Left colon (tissue), 2 donors: ENCODE measurements at regions not wholly inside any gene's neighbourhood (a gene's known extent, or its start where the extent isn't known, plus 50 kb on each side); places are given as distances from the start of the nearest gene placed in this dataset.

Source experiments
- ATAC-seq: fragments of 200-7000 bp; cut with Tn5 transposase; one replicate; pipeline ENCODE4 v1.9.1; 2020; ENCODE audit warnings: mild to moderate bottlenecking, moderate library complexity
- DNase-seq, 2 donors: peaks; one replicate each; pipeline ENCODE4 v3.0.0-alpha.2; 2020
- intact Hi-C, 2 donors: fragments of 100-400 bp; cut with DNase I in 1 of 2; cut with micrococcal nuclease in 1 of 2; formaldehyde crosslinking; loops; one replicate each; pipeline versions ENCODE4 v1.11.2 to v1.14.0; 2022; cut with DNase I, micrococcal nuclease
- donor health status: DM: no; HTN: no; CAD: no.
- donor health status: DM: yes; HTN: yes; CAD: no.

DNA sequence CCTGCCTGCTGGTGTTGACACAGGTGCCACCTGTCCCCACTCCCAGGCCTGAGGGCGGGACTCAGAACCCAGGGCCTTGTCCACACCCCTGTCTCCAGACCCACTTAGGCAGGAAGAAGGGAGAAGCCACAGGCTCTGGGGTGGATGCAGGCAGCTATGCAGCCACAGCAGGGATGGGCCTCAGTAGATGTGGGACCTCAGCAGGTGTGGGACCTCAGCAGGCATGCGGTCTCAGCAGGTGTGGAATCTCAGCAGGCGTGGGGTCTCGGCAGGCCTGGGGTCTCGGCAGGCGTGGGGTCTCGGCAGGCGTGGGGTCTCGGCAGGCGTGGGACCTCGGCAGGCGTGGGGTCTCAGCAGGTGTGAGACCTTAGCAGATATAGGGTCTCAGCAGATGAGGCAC is 118.0 kb upstream of the PITRM1 start:
- intact Hi-C loops: no loop called here
- ATAC-seq: no peak

GRCh38 chr10:3287572-3288445 is 115.2 kb upstream of the PITRM1 start:
- peak; percentile 100 for ATAC-seq
- intact Hi-C loops: no loop called here
- peak; percentile 94 to 95 for DNase-seq

More for the DNA sequence above, 118.0 kb upstream of the PITRM1 start:
- DNase-seq: no peak

GRCh38 chr10:3282674-3283017 is 110.1 kb upstream of the PITRM1 start:
- intact Hi-C loops: no loop called here
- no peak for DNase-seq
- ATAC-seq: no peak

- intact Hi-C loops: no loop called here
- DNase-seq (no peak), ATAC-seq (no peak)
Measured at GRCh38 chr10:3281941-3282673, 109.5 kb upstream of the PITRM1 start.

DNA sequence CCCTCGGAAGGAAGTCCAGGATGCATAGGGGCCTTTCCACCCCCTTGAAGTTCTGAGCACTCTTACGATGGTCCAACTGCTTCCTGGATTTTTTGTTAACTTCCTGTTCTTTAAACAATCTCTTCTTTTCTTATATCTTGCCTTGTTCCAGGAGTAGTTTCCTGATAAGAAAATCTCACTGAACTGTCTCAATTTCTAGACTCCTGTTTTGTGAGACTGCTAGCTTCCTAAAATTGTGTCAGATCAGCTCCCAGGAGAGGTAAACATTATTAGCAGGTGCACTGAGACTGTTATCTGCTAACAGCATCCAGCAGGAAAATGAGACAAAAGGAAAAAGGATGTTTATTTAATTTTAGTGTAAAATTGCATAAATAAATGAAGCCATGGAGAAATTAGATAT is 106.2 kb upstream of the PITRM1 start:
- intact Hi-C loops: no loop called here
- DNase-seq (no peak), ATAC-seq (no peak)

DNA sequence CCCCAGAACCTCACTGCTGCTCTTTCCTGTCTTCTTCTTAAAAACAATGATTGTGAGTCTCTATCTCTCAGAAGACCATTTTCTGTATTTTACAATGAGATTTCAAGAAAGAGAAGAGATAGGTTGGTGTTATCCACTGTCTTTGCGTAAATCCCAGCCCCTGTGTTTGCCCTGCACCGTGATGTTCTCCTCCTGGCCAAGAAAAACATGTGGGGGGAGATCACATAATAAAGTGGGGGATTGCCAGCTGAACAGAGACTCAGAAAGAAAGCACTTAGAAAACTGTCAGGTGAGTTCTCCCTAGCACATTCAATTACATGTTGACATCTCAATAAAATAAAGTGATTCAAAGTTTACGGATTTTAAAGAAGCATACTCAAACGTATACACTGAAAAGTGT is 105.0 kb upstream of the PITRM1 start:
- intact Hi-C loops: no loop called here
- no peak for DNase-seq
- no peak for ATAC-seq

DNA sequence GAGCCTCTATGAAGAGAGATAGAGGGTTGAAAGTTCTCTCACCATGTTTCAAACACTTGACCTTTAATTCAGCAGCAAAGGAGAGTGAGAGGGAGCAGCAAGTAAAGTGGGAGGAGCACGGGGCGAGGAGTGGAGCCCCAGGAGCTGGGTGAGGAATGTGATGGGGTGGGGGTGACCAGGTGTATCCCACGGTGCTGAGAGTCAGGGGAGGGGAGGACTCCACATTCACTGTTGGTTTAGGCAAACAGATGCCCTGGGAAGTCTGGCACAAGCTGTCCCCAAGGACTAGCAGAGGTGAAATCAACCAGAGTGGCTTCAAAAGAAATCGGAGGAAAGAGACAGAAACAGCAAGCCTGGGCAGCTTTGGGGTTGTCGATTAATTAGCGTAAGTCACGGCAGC is 101.8 kb upstream of the PITRM1 start:
- intact Hi-C loops: no loop called here
- DNase-seq (no peak), ATAC-seq (no peak)

- no peak for ATAC-seq
- DNase-seq: no peak
- intact Hi-C loops: no loop called here
Measured at GRCh38 chr10:3273966-3274365, 101.4 kb upstream of the PITRM1 start.

DNA sequence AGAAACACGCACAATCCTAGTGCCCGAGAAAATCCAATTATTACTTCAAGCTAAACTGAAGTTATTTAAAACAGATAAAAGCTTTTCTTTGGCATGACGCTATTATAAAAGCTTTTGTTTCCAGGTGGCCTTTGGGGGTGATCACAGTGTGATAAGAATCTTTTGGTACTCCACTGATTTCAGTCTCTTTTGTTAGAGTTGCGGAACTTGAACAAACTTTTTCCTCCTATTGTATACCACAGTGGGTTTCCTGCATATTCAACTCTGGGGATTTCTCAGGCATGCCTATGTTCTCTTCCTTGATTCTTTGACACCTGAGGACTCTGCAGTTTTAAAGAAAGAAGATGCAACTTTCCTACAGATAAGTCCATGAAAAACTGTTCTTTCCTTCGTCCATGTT is 99.7 kb upstream of the PITRM1 start:
- intact Hi-C loops: no loop called here
- no peak for DNase-seq
- no peak for ATAC-seq

DNA sequence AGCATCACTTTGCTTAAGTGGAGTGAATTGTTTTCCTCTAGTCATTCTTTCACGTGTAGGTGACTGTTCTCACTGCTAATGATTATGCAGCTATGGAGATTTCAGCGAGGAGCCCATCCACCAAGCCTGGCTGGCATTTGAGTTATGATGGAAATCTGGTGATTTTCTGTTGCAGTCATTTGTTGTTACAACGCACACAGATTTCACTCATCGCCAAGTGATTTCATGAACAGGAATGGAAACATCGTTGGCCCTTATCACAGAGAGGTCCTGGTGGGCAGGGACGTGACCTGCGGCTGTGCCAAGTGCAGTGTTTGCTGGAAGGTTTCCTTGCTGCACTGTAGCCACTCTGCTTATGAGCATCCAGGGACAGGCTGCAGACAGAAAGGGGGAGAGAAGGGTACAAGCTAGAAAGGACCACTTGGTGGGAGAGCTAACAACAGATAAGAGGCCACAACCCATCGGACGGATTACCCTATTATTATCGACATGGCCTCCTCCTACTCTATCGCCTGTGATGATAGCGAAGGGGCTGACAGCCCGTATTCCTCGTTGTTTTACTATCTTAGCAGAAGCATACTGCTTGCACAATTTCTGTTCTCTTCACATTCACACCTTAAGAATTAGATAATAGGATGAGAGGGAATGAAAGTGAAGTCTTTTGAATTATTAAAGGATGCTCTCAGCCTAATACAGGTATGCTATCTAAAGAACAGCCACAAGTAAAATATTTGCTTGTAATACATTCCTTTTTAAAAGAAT is 99.0 kb upstream of the PITRM1 start:
- intact Hi-C loops: no loop called here
- ATAC-seq: no peak
- no peak for DNase-seq

- intact Hi-C loops: no loop called here
- DNase-seq (no peak), ATAC-seq (no peak)
Measured at GRCh38 chr10:3270577-3271316, 98.2 kb upstream of the PITRM1 start.

DNA sequence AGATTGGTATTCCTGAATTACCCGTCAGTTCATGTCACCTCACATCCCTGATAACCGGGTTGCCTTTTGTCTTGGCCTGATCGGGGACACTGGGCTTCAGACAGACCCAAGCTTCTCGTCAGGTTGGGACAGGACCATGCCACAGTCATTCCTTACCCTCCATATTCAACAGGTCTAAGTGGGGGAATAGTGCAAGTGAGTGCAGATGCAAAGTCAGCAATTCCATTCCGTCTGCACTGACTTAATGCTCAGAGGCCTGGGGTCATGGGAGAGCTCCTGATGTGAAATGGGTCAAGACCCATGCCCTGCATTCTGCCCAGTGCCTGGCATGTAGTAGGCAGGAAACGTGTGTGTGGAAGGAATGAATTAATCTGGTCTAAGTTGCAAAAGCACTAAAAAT is 95.4 kb upstream of the PITRM1 start:
- intact Hi-C loops: no loop called here
- DNase-seq: no peak
- no peak for ATAC-seq

GRCh38 chr10:3265088-3265487 is 92.5 kb upstream of the PITRM1 start:
- intact Hi-C loops: no loop called here
- ATAC-seq: no peak
- no peak for DNase-seq

DNA sequence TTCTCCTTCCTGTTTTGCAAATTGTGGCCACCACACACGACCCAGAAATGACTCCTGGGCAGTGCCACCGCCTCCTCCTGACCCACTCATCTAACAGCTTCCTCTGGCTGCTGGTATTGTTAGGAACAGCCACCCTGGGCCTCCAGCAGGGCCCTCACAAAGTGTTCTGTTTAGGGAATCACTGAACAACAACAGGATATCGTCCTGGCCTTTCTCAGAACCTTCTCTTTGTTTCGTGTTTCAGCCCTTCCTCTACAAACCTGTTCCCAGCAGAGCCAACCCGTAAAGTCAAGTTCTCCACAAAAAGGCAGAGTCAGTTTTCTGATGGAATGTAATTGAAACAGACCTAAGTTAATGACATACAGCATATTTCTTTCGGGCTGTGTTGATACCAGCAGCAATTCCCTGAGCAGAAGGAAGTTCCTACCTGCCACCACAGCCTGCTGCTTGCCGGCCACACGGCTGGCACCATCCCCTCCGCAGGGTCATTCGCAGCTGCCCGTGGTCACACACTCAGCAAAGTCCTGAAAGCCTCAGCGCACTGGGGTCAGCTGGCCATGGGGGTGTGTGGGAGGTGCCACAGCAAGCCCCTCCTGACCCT is 91.7 kb upstream of the PITRM1 start:
- no peak for ATAC-seq
- DNase-seq: no peak
- intact Hi-C loops: no loop called here

DNA sequence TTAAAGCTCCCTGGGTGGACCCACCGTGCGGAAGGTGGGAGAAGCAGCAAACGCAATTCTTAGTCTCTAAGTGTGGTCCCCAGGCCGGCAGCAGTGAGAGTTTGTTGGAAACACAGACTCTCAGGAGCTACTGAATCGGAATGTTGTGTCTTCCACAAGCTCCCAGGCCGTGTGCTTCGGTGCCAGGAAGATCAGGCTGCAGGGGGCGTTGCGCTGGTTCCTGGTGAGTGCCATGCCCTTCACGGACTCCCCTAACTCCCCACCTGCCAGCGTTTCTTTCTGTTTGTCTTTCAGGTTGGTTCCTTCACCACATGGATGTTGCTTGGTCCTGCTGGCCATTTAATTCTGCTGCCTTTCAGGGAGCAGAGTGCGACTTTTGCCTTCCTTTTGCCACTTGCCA is 91.2 kb upstream of the PITRM1 start:
- no peak for ATAC-seq
- intact Hi-C loops: no loop called here
- DNase-seq: no peak

- ATAC-seq (no peak), DNase-seq (no peak)
- intact Hi-C loops: no loop called here
Measured at GRCh38 chr10:3263082-3263481, 90.5 kb upstream of the PITRM1 start.

DNA sequence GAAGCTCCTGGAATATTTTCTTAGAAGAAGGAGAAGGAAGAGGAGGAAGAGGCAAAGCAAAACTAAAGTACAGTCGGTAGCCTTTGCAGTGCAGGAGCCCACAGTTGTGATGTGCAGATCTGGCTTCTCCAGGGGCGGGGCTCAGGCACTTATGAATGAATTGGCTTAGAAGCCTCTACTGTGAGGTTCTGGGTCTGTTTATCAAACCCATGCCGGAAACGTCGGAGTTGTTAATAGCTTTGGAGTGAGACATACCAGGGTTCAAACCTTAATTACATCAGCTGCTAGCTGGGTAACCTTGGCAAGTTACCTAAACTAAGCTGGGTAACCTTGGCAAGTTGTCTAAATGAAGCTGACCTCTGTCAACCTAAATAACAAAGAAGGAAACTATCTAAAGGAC is 89.3 kb upstream of the PITRM1 start:
- DNase-seq (no peak), ATAC-seq (no peak)
- intact Hi-C loops: no loop called here

DNA sequence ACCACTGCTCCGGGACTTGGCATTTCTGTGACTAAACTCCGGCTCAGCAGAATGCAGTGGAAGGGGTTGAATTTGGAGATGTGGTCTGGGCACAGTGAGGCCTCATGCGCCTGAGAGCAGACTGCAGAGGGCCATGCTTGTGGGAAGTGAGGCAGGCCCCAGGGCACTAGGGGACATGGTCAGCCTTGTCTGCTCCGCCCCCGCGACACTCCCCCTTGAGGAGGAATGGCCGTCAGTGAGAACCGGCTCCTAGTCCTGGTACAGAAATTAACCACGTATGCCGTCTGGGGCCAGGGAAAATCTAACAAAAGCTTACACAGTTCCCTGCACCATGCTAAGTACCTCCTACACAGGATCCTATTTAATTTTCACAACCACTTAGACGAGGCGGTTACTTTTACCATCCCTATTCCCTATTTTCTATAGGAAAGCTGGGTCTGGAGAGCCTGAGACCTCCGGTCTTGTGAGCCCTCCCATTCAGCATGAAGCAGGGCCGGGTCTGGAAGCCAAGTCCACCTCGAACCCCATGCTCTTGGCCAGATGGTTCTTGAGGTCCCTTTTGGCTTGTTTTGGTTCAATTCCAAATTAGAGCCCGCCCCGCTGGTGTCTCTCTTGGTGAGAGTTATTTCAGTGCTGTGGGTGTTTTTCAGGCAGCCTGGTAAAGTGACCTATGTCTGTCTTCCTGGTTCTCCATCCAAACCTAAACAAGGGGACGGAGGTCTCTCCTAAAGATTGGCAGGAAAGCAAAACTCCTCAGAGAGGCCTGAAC is 87.7 kb upstream of the PITRM1 start:
- DNase-seq: no peak

More for the DNA sequence above, 87.7 kb upstream of the PITRM1 start:
- intact Hi-C loops: no loop called here
- no peak for ATAC-seq
